Endothelial cell (in vitro differentiated cells): ENCODE measurements at regions not wholly inside any gene's neighbourhood (a gene's known extent, or its start where the extent isn't known, plus 50 kb on each side); places are given as distances from the start of the nearest gene placed in this dataset.
"Not testable (repeated sequence)": the region's sequence is repeated elsewhere in the genome, so short reads cannot be mapped to it uniquely, and the experiment has no call there.

ENCODE experiments used
- DNase-seq: peaks from one replicate; pipeline ENCODE4 v3.0.0; 2021; ENCODE audit warnings: low spot score
- H3K27ac Mint-ChIP-seq: one replicate; pipeline ENCODE4 v1.8.0; 2021; ENCODE audit warnings: mixed read lengths, inconsistent platforms; ENCODE audit not compliant: unreplicated experiment
- H3K27me3 Mint-ChIP-seq: one replicate; pipeline ENCODE4 v1.8.0; 2021; ENCODE audit warnings: mild to moderate bottlenecking, moderate library complexity, mixed read lengths, inconsistent platforms; ENCODE audit not compliant: unreplicated experiment
- H3K36me3 Mint-ChIP-seq: one replicate; pipeline ENCODE4 v1.8.0; 2021; ENCODE audit warnings: mild to moderate bottlenecking, low read depth, mixed read lengths, inconsistent platforms; ENCODE audit not compliant: unreplicated experiment
- H3K4me1 Mint-ChIP-seq: one replicate; pipeline ENCODE4 v1.8.0; 2021; ENCODE audit warnings: mild to moderate bottlenecking, mixed read lengths, inconsistent platforms; ENCODE audit not compliant: unreplicated experiment
- H3K4me3 Mint-ChIP-seq: one replicate; pipeline ENCODE4 v1.8.0; 2021; ENCODE audit warnings: mild to moderate bottlenecking, mixed read lengths, inconsistent platforms; ENCODE audit not compliant: unreplicated experiment
- H3K9me3 Mint-ChIP-seq: one replicate; pipeline ENCODE4 v1.8.0; 2021; ENCODE audit warnings: mixed read lengths, inconsistent platforms; ENCODE audit not compliant: unreplicated experiment
- CTCF ChIP-seq: fragments of 200-600 bp; sonication (generic); IDR thresholded peaks from one replicate; pipeline ENCODE4 v1.5.0; 2021; ENCODE audit warnings: antibody characterized with exemption; ENCODE audit not compliant: unreplicated experiment

GRCh38 chr20:40899344-40899743, 129.3 kb upstream of the TOP1 start:
- no peak for DNase-seq
- no peaks in the 10 kb centered on the region for H3K36me3 Mint-ChIP-seq
- H3K9me3 Mint-ChIP-seq, result no peaks in the 10 kb centered on the region
- peaks cover 6% of the 10 kb centered on the region for H3K27me3 Mint-ChIP-seq
- H3K4me3 Mint-ChIP-seq, result no peak overlapping the region
- peaks cover 14% of the 10 kb centered on the region for H3K4me1 Mint-ChIP-seq
- TF ChIP-seq CTCF, result no peak
- H3K27ac Mint-ChIP-seq, result no peak overlapping the region

- DNase-seq, result no peak
- no peak for TF ChIP-seq CTCF
- H3K4me1 Mint-ChIP-seq, result peaks cover 14% of the 10 kb centered on the region
- no peaks in the 10 kb centered on the region for H3K9me3 Mint-ChIP-seq
- no peak overlapping the region for H3K4me3 Mint-ChIP-seq
- H3K27ac Mint-ChIP-seq, result no peak overlapping the region
- H3K36me3 Mint-ChIP-seq, result no peaks in the 10 kb centered on the region
- H3K27me3 Mint-ChIP-seq, result peaks cover 6% of the 10 kb centered on the region
These were observed 127.9 kb upstream of the TOP1 start for GRCh38 chr20:40900666-40901215.

GRCh38 chr20:40902661-40903060, 126.0 kb upstream of the TOP1 start:
- H3K27me3 Mint-ChIP-seq, result peaks cover 6% of the 10 kb centered on the region

GRCh38 chr20:40908309-40908708, 120.3 kb upstream of the TOP1 start:
- no peak for TF ChIP-seq CTCF
- Mint-ChIP-seq H3K27me3 (peaks cover 8% of the 10 kb centered on the region), H3K27ac (no peak overlapping the region), H3K36me3 (peaks cover 5% of the 10 kb centered on the region), H3K4me3 (no peak overlapping the region), H3K9me3 (no peaks in the 10 kb centered on the region), H3K4me1 (peaks cover 10% of the 10 kb centered on the region)
- DNase-seq, result no peak

More at GRCh38 chr20:40902661-40903060, 126.0 kb upstream of the TOP1 start:
- Mint-ChIP-seq H3K4me1 (peaks cover 14% of the 10 kb centered on the region), H3K27ac (no peak overlapping the region), H3K9me3 (no peaks in the 10 kb centered on the region), H3K4me3 (no peak overlapping the region), H3K36me3 (no peaks in the 10 kb centered on the region)
- DNase-seq, result no peak
- no peak for TF ChIP-seq CTCF

GRCh38 chr20:40909489-40909888, 119.1 kb upstream of the TOP1 start:
- not testable (repeated sequence) for DNase-seq, H3K27ac Mint-ChIP-seq, H3K36me3 Mint-ChIP-seq, H3K27me3 Mint-ChIP-seq, H3K4me1 Mint-ChIP-seq, H3K4me3 Mint-ChIP-seq, H3K9me3 Mint-ChIP-seq

GRCh38 chr20:40910436-40910835, 118.2 kb upstream of the TOP1 start:
- H3K27ac Mint-ChIP-seq, result not testable (repeated sequence)

GRCh38 chr20:40911152-40911551, 117.5 kb upstream of the TOP1 start:
- H3K4me1 Mint-ChIP-seq, H3K27me3 Mint-ChIP-seq, H3K27ac Mint-ChIP-seq, DNase-seq, H3K4me3 Mint-ChIP-seq, H3K9me3 Mint-ChIP-seq, H3K36me3 Mint-ChIP-seq: not testable (repeated sequence)

More at GRCh38 chr20:40910436-40910835, 118.2 kb upstream of the TOP1 start:
- not testable (repeated sequence) for H3K36me3 Mint-ChIP-seq, DNase-seq, H3K4me1 Mint-ChIP-seq, H3K27me3 Mint-ChIP-seq, H3K4me3 Mint-ChIP-seq, H3K9me3 Mint-ChIP-seq
